ENCODE measurements at regions not wholly inside any gene's neighbourhood (a gene's known extent, or its start where the extent isn't known, plus 50 kb on each side); places are given as distances from the start of the nearest gene placed in this dataset.

DNA sequence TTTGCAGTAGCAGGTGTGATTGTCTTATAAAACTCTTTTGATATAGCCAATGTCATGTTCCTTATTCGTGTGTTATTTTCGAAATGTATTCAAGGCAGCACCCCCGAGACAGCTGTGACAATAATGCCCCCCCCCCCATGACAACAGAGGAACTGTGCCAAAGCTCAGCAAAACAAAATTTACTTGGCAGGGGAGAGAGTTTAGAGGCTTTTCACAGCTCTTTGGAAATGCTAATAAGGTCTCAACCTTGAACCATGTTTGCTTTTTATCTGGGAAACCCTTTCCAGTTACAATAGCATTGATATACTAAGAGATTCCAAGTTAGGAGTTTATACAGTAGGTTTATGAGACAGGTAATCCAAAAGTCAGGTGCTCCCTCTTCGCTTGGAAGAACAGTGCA lies 56.4 kb upstream of the USP44 start:
- H3K27me3 Mint-ChIP-seq (ENCODE audit: low read depth), result peaks cover 3% of the 10 kb centered on the region
- CTCF ChIA-PET, result no interaction called here
- intact Hi-C loops (cut with micrococcal nuclease), result no loop called here
- no peak for DNase-seq
- no peak overlapping the region for H3K27ac Mint-ChIP-seq
- peaks cover 3% of the 10 kb centered on the region for H3K4me1 Mint-ChIP-seq (ENCODE audit: low read depth)
- no peaks in the 10 kb centered on the region for H3K9me3 Mint-ChIP-seq
- no peaks in the 10 kb centered on the region for H3K36me3 Mint-ChIP-seq (ENCODE audit: low read depth)
- H3K4me3 Mint-ChIP-seq, result no peak overlapping the region

DNA sequence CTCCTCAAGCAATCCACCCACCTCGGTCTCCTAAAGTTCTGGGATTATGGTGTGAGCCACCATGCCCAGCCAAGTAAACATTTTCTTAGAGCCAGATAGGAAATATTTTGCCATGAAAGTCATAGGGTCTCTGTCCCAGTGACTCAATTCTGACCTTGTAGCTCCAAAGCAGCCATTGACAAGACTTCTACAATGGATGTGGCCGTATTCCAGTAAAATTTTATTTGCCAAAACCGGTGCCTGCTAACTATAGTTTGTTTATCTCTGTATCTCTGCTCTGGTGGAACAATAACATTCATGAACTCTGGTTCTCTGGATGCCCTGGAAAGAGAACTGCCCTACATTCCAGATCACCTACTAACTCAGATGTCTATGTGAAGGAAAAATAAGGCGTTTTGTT lies 54.6 kb upstream of the USP44 start:
- H3K27ac Mint-ChIP-seq, result no peak overlapping the region
- H3K9me3 Mint-ChIP-seq, result no peaks in the 10 kb centered on the region
- no peaks in the 10 kb centered on the region for H3K36me3 Mint-ChIP-seq (ENCODE audit: low read depth)
- H3K27me3 Mint-ChIP-seq (ENCODE audit: low read depth), result peaks cover 3% of the 10 kb centered on the region
- intact Hi-C loops (cut with micrococcal nuclease), result no loop called here
- H3K4me1 Mint-ChIP-seq (ENCODE audit: low read depth), result peaks cover 3% of the 10 kb centered on the region
- H3K4me3 Mint-ChIP-seq, result no peak overlapping the region
- no peak for DNase-seq
- CTCF ChIA-PET, result no interaction called here

DNA sequence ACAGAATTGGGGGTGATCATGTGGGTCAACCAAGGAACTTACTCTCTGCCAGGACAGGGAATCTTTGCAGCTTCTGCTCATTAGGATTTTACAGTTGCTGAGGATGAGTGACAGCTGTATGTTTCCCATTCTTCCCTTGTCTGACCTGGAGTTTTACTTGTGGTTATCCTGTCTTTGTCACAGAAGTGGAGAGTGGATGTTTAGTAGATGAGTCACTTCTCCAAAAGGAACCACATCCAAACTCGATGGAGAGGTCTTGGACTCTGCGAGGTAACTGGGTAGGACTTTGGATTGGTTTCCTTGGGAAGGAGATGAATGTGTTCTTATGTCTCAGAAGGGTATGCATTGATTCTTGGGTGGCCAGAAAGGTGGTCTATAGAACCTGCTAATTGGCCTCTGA lies 53.8 kb upstream of the USP44 start:
- no peaks in the 10 kb centered on the region for H3K36me3 Mint-ChIP-seq (ENCODE audit: low read depth)
- DNase-seq, result no peak
- H3K27ac Mint-ChIP-seq, result no peak overlapping the region
- no peak overlapping the region for H3K4me3 Mint-ChIP-seq
- H3K4me1 Mint-ChIP-seq (ENCODE audit: low read depth), result peaks cover 3% of the 10 kb centered on the region
- H3K9me3 Mint-ChIP-seq, result no peaks in the 10 kb centered on the region
- H3K27me3 Mint-ChIP-seq (ENCODE audit: low read depth), result peaks cover 3% of the 10 kb centered on the region
- intact Hi-C loops (cut with micrococcal nuclease), result no loop called here
- CTCF ChIA-PET, result no interaction called here

DNA sequence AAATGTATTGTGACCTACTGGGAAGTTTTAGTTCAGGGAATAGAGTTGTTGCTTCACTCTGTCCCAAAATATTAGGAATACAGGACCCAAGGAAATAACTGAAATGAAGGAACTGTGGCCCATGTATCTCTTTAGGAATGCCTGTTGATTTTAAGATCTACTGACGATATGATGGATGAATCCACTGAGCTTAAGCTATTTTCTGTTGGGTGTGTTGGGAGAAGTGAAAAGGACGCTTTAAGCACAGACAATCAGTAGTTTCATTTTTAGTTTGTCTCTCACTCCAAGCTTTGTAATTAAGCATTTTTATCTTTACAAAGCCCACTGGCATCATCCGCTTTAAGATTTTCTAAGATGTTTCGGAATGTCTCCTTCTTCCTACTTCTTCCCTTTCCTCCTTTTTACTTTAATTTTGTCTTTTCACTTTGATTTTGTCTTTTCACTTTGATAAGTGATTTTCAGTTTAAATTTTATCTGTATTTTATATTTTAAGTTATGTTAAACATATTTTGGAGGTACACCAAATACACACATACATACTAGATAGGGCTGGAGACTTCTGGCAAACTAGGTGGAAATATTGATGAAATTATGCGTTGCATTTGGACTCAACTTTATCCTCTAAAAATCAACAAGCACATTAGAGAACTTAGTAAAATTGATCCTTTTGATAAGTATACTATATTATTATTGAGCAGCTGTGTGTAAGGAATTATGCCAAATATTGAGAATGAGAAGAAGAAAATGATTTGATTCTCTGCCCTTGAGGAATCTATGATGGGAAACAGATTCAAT lies 52.3 kb upstream of the USP44 start:
- H3K27ac Mint-ChIP-seq, result no peak overlapping the region
- no peak for DNase-seq
- H3K4me3 Mint-ChIP-seq, result no peak overlapping the region
- no peaks in the 10 kb centered on the region for H3K36me3 Mint-ChIP-seq (ENCODE audit: low read depth)
- H3K4me1 Mint-ChIP-seq (ENCODE audit: low read depth), result no peaks in the 10 kb centered on the region
- intact Hi-C loops (cut with micrococcal nuclease), result no loop called here
- no peaks in the 10 kb centered on the region for H3K9me3 Mint-ChIP-seq
- peaks cover 3% of the 10 kb centered on the region for H3K27me3 Mint-ChIP-seq (ENCODE audit: low read depth)
- CTCF ChIA-PET, result no interaction called here

DNA sequence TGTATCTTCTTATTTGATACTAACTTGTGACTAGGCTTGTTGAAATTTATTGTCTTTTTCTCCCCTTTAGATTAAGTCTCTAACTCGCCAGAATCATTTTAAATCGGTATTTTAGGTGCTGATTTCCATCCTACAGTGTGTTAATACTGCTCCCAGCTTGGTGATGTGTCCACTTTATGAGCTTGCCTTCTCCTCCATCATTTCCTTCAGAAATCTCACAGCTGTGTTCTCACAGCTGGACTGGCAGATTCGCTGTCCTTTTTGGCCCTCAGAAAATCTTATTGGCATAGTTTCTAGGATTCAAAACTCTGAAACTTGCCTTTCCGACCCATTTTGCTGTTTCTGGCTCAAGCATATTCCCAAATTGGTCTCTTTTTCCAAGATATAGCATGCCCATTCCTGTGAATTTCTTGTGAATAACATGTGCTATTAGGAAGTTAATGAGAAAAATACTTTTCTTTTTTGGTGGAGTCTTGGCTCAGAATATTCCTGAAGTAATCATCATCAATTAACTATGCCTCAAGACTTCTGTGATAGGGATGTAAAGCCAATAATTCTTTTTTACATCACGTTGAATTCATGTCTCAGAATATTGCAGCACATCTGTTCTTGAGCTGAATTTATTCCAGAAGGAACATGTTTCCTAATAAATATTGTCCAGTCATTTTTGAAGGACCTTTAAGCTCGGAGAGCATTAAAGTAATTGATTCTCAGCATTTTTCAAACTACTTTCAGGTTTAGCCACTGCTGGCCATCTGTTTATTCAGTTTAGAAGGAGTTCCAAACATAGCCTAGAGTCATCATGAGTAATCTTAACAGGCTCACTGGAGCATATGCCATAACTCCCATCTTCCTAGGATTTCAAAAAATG lies 50.0 kb upstream of the USP44 start:
- CTCF ChIA-PET, result interaction anchor here (0.6 kb wide), 1 partner anchor 346 kb away, joined by 3 read pairs; no protein-coding TSS in a partner anchor
- H3K4me3 Mint-ChIP-seq, result no peak overlapping the region
- H3K9me3 Mint-ChIP-seq, result no peaks in the 10 kb centered on the region
- no peak overlapping the region for H3K27ac Mint-ChIP-seq
- intact Hi-C loops (cut with micrococcal nuclease), result no loop called here
- H3K27me3 Mint-ChIP-seq (ENCODE audit: low read depth), result no peaks in the 10 kb centered on the region
- H3K4me1 Mint-ChIP-seq (ENCODE audit: low read depth), result no peaks in the 10 kb centered on the region
- no peaks in the 10 kb centered on the region for H3K36me3 Mint-ChIP-seq (ENCODE audit: low read depth)
- DNase-seq, result no peak
